ENCODE measurements at regions not wholly inside any gene's neighbourhood (a gene's known extent, or its start where the extent isn't known, plus 50 kb on each side); places are given as distances from the start of the nearest gene placed in this dataset.

GRCh38 chr5:19247302-19247701, 740.7 kb downstream of the CDH18 start:
- no peak for TF ChIP-seq CTCF (conservative IDR thresholded peaks at IDR 0.05; ENCODE audit: low read length)
- H3K4me3 ChIP-seq (ENCODE audit: low read length): no peak overlapping the region
- DNase-seq (ENCODE audit: low read depth): no peak

- TF ChIP-seq CTCF (conservative IDR thresholded peaks at IDR 0.05; ENCODE audit: low read length): no peak
- DNase-seq (ENCODE audit: low read depth): no peak
- H3K4me3 ChIP-seq (ENCODE audit: low read length): no peak overlapping the region
Observed at GRCh38 chr5:19256036-19256435, 732.0 kb downstream of the CDH18 start.

- no peak overlapping the region for H3K4me3 ChIP-seq (ENCODE audit: low read length)
- no peak for TF ChIP-seq CTCF (conservative IDR thresholded peaks at IDR 0.05; ENCODE audit: low read length)
- no peak for DNase-seq (ENCODE audit: low read depth)
Observed at GRCh38 chr5:19258686-19259085, 729.3 kb downstream of the CDH18 start.

- DNase-seq (ENCODE audit: low read depth): no peak
- no peak for TF ChIP-seq CTCF (conservative IDR thresholded peaks at IDR 0.05; ENCODE audit: low read length)
- H3K4me3 ChIP-seq (ENCODE audit: low read length): no peak overlapping the region
Observed at GRCh38 chr5:19261879-19262278, 726.1 kb downstream of the CDH18 start.

GRCh38 chr5:19264821-19265220, 723.2 kb downstream of the CDH18 start:
- no peak for TF ChIP-seq CTCF (conservative IDR thresholded peaks at IDR 0.05; ENCODE audit: low read length)
- H3K4me3 ChIP-seq (ENCODE audit: low read length): no peak overlapping the region
- no peak for DNase-seq (ENCODE audit: low read depth)

- DNase-seq (ENCODE audit: low read depth): no peak
- no peak overlapping the region for H3K4me3 ChIP-seq (ENCODE audit: low read length)
- no peak for TF ChIP-seq CTCF (conservative IDR thresholded peaks at IDR 0.05; ENCODE audit: low read length)
Observed at GRCh38 chr5:19266791-19267190, 721.2 kb downstream of the CDH18 start.

GRCh38 chr5:19270153-19270552, 717.8 kb downstream of the CDH18 start:
- TF ChIP-seq CTCF (conservative IDR thresholded peaks at IDR 0.05; ENCODE audit: low read length): no peak
- DNase-seq (ENCODE audit: low read depth): no peak
- H3K4me3 ChIP-seq (ENCODE audit: low read length): no peak overlapping the region

All from AG10803 (cell line).